HCT116 (cell line): ENCODE measurements at regions not wholly inside any gene's neighbourhood (a gene's known extent, or its start where the extent isn't known, plus 50 kb on each side); places are given as distances from the start of the nearest gene placed in this dataset.

Experiments
- ATAC-seq: fragments of 200-7000 bp; cut with Tn5 transposase; 2 replicates; pipeline ENCODE4 v1.9.1; 2020; ENCODE audit warnings: mild to moderate bottlenecking, moderate library complexity
- BruUV-seq: library from RNA; stranded (reverse); fragments of 400-500 nt; replicated peaks from 2 replicates; lab custom pipeline; 2021; lab: Mats Ljungman, UMichigan
- CTCF ChIA-PET: fragments of 300-600 bp; sonication (Branson Sonifier 250); formaldehyde crosslinking; loops from one replicate; lab custom pipeline; 2021; ENCODE audit warnings: antibody characterized with exemption; lab: Charles Lee
- POLR2A ChIA-PET: fragments of 300-600, 350-600 bp; sonication (Branson Sonifier 250); formaldehyde crosslinking; loops from one replicate; lab custom pipeline; 2021; ENCODE audit warnings: antibody characterized with exemption; lab: Charles Lee
- RAD21 ChIA-PET, 2 experiments: fragments of 300-600 bp; sonication (Branson Sonifier 250); formaldehyde crosslinking; loops; one replicate each; lab custom pipeline; 2023; ENCODE audit warnings: low total read pairs in 2 of 2; ENCODE audit not compliant: uncharacterized antibody in 2 of 2, unreplicated experiment in 2 of 2, low non-redundant PET in 1 of 2; lab: Charles Lee
- DNase-seq: peaks from one replicate; pipeline ENCODE4 v3.0.0-alpha.2; 2010; ENCODE audit warnings: low read depth, low spot score
- H2AFZ ChIP-seq: fragments of 200-600 bp; shearing (Covaris generic), sonication (generic); 2 replicates; pipeline ENCODE4 v1.6.1; 2017; ENCODE audit warnings: low read depth, mixed run types, mixed read lengths, antibody characterized with exemption, low read length; ENCODE audit not compliant: poor library complexity, severe bottlenecking
- H3K27ac ChIP-seq: 2 replicates; pipeline ENCODE4 v1.5.1; 2012; ENCODE audit warnings: low read depth, low read length
- H3K27me3 ChIP-seq: fragments of 200-600 bp; sonication (generic); 2 replicates; pipeline ENCODE4 v1.6.1; 2016; ENCODE audit warnings: mixed run types, low read length, mixed read lengths; ENCODE audit not compliant: insufficient read depth
- H3K36me3 ChIP-seq, 2 experiments: fragments of 200-500 bp in 1 of 2; fragments of 200-600 bp in 1 of 2; sonication (Bioruptor generic) in 1 of 2; sonication (generic) in 1 of 2; 2 replicates each; pipeline versions ENCODE4 v1.5.1 to v1.6.1; 2014 to 2016; ENCODE audit warnings: low read length in 2 of 2, inconsistent platforms in 1 of 2, mixed read lengths in 1 of 2, mixed run types in 1 of 2; ENCODE audit not compliant: insufficient read depth in 2 of 2, control insufficient read depth in 1 of 2
- H3K4me1 ChIP-seq, 2 experiments: fragments of 200-600 bp in 1 of 2; sonication (generic) in 1 of 2; 2 replicates each; pipeline versions ENCODE4 v1.5.1 to v1.6.1; 2012 to 2017; ENCODE audit warnings: low read length in 2 of 2, inconsistent platforms in 1 of 2, mild to moderate bottlenecking in 1 of 2, mixed read lengths in 1 of 2, mixed run types in 1 of 2, moderate library complexity in 1 of 2; ENCODE audit not compliant: insufficient read depth in 2 of 2, control insufficient read depth in 1 of 2
- H3K4me2 ChIP-seq: fragments of 200-600 bp; sonication (generic); 2 replicates; pipeline ENCODE4 v1.6.1; 2017; ENCODE audit warnings: mixed run types, low read length, mixed read lengths
- H3K4me3 ChIP-seq, 2 experiments: fragments of 200-600 bp in 1 of 2; sonication (generic) in 1 of 2; replicated peaks in 1 of 2; 2 replicates each; pipeline ENCODE4 v1.5.1; 2011 to 2016; ENCODE audit warnings: low read length in 2 of 2, control low read depth in 1 of 2, low read depth in 1 of 2, mild to moderate bottlenecking in 1 of 2, mixed read lengths in 1 of 2, mixed run types in 1 of 2
- H3K79me2 ChIP-seq: fragments of 200-600 bp; sonication (generic); 2 replicates; pipeline ENCODE4 v1.6.1; 2017; ENCODE audit warnings: mild to moderate bottlenecking, mixed run types, low read length, moderate library complexity, mixed read lengths; ENCODE audit not compliant: insufficient read depth
- H3K9ac ChIP-seq: fragments of 200-600 bp; sonication (generic); 2 replicates; pipeline ENCODE4 v1.6.1; 2016; ENCODE audit warnings: low read length, mixed read lengths
- H3K9me2 ChIP-seq: fragments of 200-600 bp; sonication (generic), shearing (Covaris generic); 2 replicates; pipeline ENCODE4 v1.6.1; 2017; ENCODE audit warnings: mixed run types, mild to moderate bottlenecking, moderate library complexity; ENCODE audit not compliant: insufficient read depth
- H3K9me3 ChIP-seq, 2 experiments: fragments of 200-500 bp in 1 of 2; fragments of 200-600 bp in 1 of 2; sonication (Bioruptor generic) in 1 of 2; sonication (generic) in 1 of 2; 2 replicates each; pipeline ENCODE4 v1.6.1; 2014 to 2017; ENCODE audit warnings: low read length in 2 of 2, mixed read lengths in 2 of 2, inconsistent platforms in 1 of 2, low read depth in 1 of 2, mild to moderate bottlenecking in 1 of 2, mixed run types in 1 of 2, moderate library complexity in 1 of 2; ENCODE audit not compliant: control insufficient read depth in 1 of 2, insufficient read depth in 1 of 2
- H4K20me1 ChIP-seq: fragments of 200-600 bp; sonication (generic), shearing (Covaris generic); 2 replicates; pipeline ENCODE4 v1.6.1; 2017; ENCODE audit warnings: mixed run types, mild to moderate bottlenecking, moderate library complexity; ENCODE audit not compliant: insufficient read depth
- EZH2 ChIP-seq: fragments of 200-600 bp; sonication (generic); IDR thresholded peaks from 2 replicates; pipeline ENCODE4 v1.6.1; 2017; ENCODE audit warnings: antibody characterized with exemption, mixed run types
- FOSL1 ChIP-seq: IDR thresholded peaks from 2 replicates; pipeline ENCODE4 v1.6.1; 2012; ENCODE audit warnings: low read depth
- POLR2A ChIP-seq: IDR thresholded peaks from 2 replicates; pipeline ENCODE4 v1.7.0; 2011; ENCODE audit warnings: borderline replicate concordance; ENCODE audit not compliant: insufficient read depth, insufficient read length; ENCODE audit errors: extremely low read depth
- POLR2AphosphoS5 ChIP-seq: IDR thresholded peaks from 2 replicates; pipeline ENCODE4 v1.6.1; 2011; ENCODE audit warnings: mild to moderate bottlenecking, low read depth, low read length, moderate library complexity
- RAD21 ChIP-seq: IDR thresholded peaks from 2 replicates; pipeline ENCODE4 v1.6.1; 2012; ENCODE audit warnings: low read depth, mild to moderate bottlenecking
- SIN3A ChIP-seq: IDR thresholded peaks from 2 replicates; pipeline ENCODE4 v1.6.1; 2012; ENCODE audit warnings: low read depth
- SRF ChIP-seq: IDR thresholded peaks from 2 replicates; pipeline ENCODE4 v1.6.1; 2012; ENCODE audit warnings: low read depth
- YY1 ChIP-seq: IDR thresholded peaks from 2 replicates; pipeline ENCODE4 v1.6.1; 2011; ENCODE audit warnings: low read length, low read depth, moderate library complexity, mild to moderate bottlenecking; ENCODE audit not compliant: insufficient replicate concordance; ENCODE audit errors: extremely low read depth
- ZFX ChIP-seq: fragments of 450-650 bp; IDR thresholded peaks from 2 replicates; pipeline ENCODE4 v1.6.1; 2017
- ZNF274 ChIP-seq: fragments of 200-500 bp; sonication (Bioruptor generic); IDR thresholded peaks from 2 replicates; pipeline ENCODE4 v1.6.1; 2014; ENCODE audit warnings: mild to moderate bottlenecking, low read depth, low read length, inconsistent platforms
- intact Hi-C: fragments of 100-400 bp; cut with micrococcal nuclease; formaldehyde crosslinking; loops from 2 replicates; pipeline ENCODE4 v1.10.0; 2022
- TF ChIP-seq, protein P1 (sequence below): IDR thresholded peaks from 2 replicates; pipeline ENCODE4 v1.6.1; 2012

DNA sequence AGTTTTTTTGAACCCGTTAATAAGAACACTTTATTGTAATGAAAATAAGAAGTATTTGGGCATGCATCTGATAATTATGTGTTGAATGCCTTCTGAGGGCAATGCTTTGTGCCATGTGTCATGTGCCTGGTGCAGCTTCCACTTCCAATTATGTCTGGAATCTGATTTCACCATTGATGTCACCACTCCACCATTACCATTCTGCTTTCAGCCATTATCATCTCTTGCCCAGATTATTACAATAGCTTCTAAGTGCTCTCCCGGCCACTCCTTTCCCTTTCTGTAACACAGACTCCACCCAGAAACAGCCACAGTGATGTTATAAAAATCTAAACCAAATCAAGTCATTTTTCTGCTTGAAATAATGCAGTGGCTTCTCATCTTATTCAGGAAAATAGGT is 171.7 kb downstream of the C9orf152 start:
- intact Hi-C loops, result no loop called here
- no TSS peak for BruUV-seq
- H3K36me3 ChIP-seq, result no peaks in the 10 kb centered on the region
- H4K20me1 ChIP-seq, result no peaks in the 10 kb centered on the region
- H3K4me1 ChIP-seq, result peaks cover 0 to 18% of the 10 kb centered on the region in 2 experiments; a peak in 1 of 4 replicates
- no peak for ATAC-seq
- CTCF ChIA-PET, result no interaction called here
- TF ChIP-seq FOSL1 (no peak), YY1 (no peak), POLR2A (no peak), ZNF274 (no peak), EZH2 (no peak)
- no peak overlapping the region for H3K27ac ChIP-seq
- POLR2A ChIA-PET, result no interaction called here
- no peak overlapping the region for H2AFZ ChIP-seq
- DNase-seq, result no peak
- H3K9me3 ChIP-seq, result no peaks in the 10 kb centered on the region
- H3K9me2 ChIP-seq, result no peaks in the 10 kb centered on the region
- H3K79me2 ChIP-seq, result no peaks in the 10 kb centered on the region
- no peak overlapping the region for H3K4me2 ChIP-seq
- no peak overlapping the region for H3K9ac ChIP-seq
- H3K4me3 ChIP-seq, result no peak overlapping the region
- RAD21 ChIA-PET, result no interaction called here
- H3K27me3 ChIP-seq, result no peaks in the 10 kb centered on the region

DNA sequence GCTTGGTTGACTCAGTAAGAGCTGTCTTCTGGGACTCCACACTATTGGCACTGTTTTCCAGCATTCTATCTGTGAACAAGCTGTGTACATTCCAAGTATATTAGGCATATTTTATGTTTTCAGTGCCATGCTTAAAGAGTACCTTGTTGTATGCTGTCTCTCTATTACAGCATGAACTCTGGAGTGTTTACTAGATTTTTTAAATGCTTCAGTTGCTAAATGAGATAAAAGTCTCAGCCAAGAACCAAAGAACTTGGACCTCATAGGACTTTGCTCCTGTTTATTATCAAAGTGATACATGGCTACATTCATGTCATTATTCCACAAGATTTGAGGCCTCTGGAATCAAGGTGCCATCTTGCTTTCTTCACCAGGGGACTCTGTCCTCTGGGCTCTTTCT is 167.2 kb downstream of the C9orf152 start:
- RAD21 ChIA-PET, result no interaction called here
- intact Hi-C loops, result no loop called here
- Histone ChIP-seq H2AFZ (no peak overlapping the region), H3K4me3 (no peak overlapping the region), H4K20me1 (no peaks in the 10 kb centered on the region), H3K79me2 (no peaks in the 10 kb centered on the region), H3K36me3 (no peaks in the 10 kb centered on the region), H3K4me1 (no peaks in the 10 kb centered on the region), H3K27me3 (no peaks in the 10 kb centered on the region), H3K27ac (no peak overlapping the region), H3K9ac (no peak overlapping the region), H3K9me2 (no peaks in the 10 kb centered on the region; the same call in 1 of the 2 replicates), H3K9me3 (no peaks in the 10 kb centered on the region), H3K4me2 (no peak overlapping the region)
- CTCF ChIA-PET, result no interaction called here
- POLR2A ChIA-PET, result no interaction called here
- TF ChIP-seq, protein P1, sequence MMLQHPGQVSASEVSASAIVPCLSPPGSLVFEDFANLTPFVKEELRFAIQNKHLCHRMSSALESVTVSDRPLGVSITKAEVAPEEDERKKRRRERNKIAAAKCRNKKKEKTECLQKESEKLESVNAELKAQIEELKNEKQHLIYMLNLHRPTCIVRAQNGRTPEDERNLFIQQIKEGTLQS, result no peak
- TF ChIP-seq POLR2AphosphoS5 (no peak), ZFX (no peak), FOSL1 (no peak), RAD21 (no peak), SIN3A (no peak), SRF (no peak), EZH2 (no peak)
- no peak for DNase-seq
- ATAC-seq, result no peak
- BruUV-seq, result no TSS peak
